HL-60 (cell line): ENCODE measurements at regions not wholly inside any gene's neighbourhood (a gene's known extent, or its start where the extent isn't known, plus 50 kb on each side); places are given as distances from the start of the nearest gene placed in this dataset.

ENCODE experiments used
- DNase-seq, 2 experiments: peaks; one replicate each; pipeline ENCODE4 v3.0.0-alpha.2; 2010 to 2020; ENCODE audit warnings: low read depth in 1 of 2, low spot score in 1 of 2
- H3K27ac ChIP-seq: fragments of 250-450 bp; sonication (Bioruptor Pico); replicated peaks from 2 replicates; pipeline ENCODE4 v1.5.1; 2020; ENCODE audit warnings: mild to moderate bottlenecking, moderate library complexity
- H3K27me3 ChIP-seq: fragments of 250-450 bp; sonication (Bioruptor Pico); 2 replicates; pipeline ENCODE4 v1.5.1; 2021; ENCODE audit warnings: mild to moderate bottlenecking, moderate library complexity; ENCODE audit not compliant: insufficient read depth, poor library complexity, severe bottlenecking
- H3K4me3 ChIP-seq: replicated peaks from 2 replicates; pipeline ENCODE4 v1.5.1; 2011; ENCODE audit warnings: mild to moderate bottlenecking, control low read depth, low read length; ENCODE audit not compliant: insufficient read depth
- GABPA ChIP-seq: IDR thresholded peaks from 2 replicates; pipeline ENCODE4 v1.6.1; 2012; ENCODE audit warnings: low read depth
- POLR2AphosphoS5 ChIP-seq: IDR thresholded peaks from 2 replicates; pipeline ENCODE4 v1.6.1; 2012; ENCODE audit warnings: low read depth
- SPI1 ChIP-seq: IDR thresholded peaks from 2 replicates; pipeline ENCODE4 v1.6.1; 2012; ENCODE audit warnings: low read depth, mild to moderate bottlenecking, borderline replicate concordance
- TF ChIP-seq, protein P1 (sequence below): IDR thresholded peaks from one replicate; pipeline ENCODE4 v1.5.1; 2011; ENCODE audit warnings: low read length, control low read depth, inconsistent platforms; ENCODE audit not compliant: insufficient read depth
- TF ChIP-seq, protein P2 (sequence below): IDR thresholded peaks from 2 replicates; pipeline ENCODE4 v1.6.1; 2012; ENCODE audit warnings: low read depth; ENCODE audit not compliant: insufficient replicate concordance

DNA sequence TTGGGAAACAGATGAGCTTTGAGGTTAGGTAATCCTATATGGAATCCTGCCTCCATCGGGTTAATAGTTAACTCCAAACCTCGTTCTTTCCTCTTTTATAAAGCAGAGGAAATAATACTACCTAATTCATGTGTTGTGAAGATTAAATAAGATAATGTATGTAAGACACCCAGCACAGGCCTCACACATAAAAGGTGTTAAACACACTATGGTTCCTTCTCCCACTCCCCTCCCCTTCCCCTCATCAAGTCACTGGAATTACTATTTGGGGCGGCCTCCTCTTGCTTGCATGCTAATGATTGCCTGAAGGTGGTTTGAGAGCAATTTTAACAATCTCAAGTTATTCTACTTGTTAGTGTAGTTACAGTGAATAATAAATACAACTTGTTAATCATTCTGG, 404.4 kb upstream of the RASGEF1B start:
- TF ChIP-seq POLR2AphosphoS5: no peak
- TF ChIP-seq, protein P1, sequence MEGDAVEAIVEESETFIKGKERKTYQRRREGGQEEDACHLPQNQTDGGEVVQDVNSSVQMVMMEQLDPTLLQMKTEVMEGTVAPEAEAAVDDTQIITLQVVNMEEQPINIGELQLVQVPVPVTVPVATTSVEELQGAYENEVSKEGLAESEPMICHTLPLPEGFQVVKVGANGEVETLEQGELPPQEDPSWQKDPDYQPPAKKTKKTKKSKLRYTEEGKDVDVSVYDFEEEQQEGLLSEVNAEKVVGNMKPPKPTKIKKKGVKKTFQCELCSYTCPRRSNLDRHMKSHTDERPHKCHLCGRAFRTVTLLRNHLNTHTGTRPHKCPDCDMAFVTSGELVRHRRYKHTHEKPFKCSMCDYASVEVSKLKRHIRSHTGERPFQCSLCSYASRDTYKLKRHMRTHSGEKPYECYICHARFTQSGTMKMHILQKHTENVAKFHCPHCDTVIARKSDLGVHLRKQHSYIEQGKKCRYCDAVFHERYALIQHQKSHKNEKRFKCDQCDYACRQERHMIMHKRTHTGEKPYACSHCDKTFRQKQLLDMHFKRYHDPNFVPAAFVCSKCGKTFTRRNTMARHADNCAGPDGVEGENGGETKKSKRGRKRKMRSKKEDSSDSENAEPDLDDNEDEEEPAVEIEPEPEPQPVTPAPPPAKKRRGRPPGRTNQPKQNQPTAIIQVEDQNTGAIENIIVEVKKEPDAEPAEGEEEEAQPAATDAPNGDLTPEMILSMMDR: no peak
- TF ChIP-seq SPI1: no peak
- TF ChIP-seq GABPA: no peak
- TF ChIP-seq, protein P2, sequence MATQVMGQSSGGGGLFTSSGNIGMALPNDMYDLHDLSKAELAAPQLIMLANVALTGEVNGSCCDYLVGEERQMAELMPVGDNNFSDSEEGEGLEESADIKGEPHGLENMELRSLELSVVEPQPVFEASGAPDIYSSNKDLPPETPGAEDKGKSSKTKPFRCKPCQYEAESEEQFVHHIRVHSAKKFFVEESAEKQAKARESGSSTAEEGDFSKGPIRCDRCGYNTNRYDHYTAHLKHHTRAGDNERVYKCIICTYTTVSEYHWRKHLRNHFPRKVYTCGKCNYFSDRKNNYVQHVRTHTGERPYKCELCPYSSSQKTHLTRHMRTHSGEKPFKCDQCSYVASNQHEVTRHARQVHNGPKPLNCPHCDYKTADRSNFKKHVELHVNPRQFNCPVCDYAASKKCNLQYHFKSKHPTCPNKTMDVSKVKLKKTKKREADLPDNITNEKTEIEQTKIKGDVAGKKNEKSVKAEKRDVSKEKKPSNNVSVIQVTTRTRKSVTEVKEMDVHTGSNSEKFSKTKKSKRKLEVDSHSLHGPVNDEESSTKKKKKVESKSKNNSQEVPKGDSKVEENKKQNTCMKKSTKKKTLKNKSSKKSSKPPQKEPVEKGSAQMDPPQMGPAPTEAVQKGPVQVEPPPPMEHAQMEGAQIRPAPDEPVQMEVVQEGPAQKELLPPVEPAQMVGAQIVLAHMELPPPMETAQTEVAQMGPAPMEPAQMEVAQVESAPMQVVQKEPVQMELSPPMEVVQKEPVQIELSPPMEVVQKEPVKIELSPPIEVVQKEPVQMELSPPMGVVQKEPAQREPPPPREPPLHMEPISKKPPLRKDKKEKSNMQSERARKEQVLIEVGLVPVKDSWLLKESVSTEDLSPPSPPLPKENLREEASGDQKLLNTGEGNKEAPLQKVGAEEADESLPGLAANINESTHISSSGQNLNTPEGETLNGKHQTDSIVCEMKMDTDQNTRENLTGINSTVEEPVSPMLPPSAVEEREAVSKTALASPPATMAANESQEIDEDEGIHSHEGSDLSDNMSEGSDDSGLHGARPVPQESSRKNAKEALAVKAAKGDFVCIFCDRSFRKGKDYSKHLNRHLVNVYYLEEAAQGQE: no peak
- no peaks in the 10 kb centered on the region for H3K27me3 ChIP-seq
- H3K4me3 ChIP-seq: no peak overlapping the region
- no peak overlapping the region for H3K27ac ChIP-seq
- DNase-seq: no peak

DNA sequence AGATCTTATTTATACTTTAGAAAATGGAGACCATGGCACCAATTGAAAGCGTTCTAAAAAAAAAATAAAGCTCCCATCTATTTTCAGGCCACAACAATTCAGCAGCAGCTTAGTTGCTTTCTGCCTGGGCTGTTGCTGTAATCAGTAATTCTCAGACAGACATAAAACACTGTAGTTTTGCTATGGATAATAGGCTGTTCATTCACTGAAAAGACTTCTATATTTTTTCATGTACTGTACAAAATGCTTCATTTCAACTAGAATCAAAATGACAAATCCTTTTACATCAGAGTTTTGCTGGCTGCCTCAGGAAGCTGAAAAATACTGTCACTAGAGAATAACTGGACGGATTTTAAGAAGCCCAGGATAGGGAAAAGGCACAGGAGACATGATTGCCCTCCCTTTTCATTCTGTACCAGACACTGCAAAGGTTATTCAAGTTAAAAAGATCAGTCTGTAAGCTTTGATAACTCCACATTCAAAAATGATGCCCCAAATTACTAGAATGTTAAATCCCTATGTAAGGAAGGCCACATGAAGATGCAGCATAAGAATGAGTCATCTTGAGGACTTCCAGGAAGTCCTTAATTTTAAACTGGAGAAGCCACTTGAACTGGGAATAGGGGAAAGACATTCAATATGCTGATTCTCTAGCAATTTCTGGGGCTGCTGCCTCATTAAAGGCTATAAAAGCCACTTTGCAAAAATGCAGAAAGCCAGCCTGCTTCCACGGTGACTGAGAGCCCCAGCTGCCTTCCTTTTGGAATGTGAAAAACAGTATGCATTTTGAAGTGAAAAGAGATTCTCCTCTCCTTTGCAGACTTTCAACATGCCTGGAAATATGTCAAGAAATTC, 403.2 kb upstream of the RASGEF1B start:
- TF ChIP-seq GABPA: no peak
- no peak for TF ChIP-seq SPI1
- TF ChIP-seq, protein P2: no peak
- TF ChIP-seq, protein P1: no peak
- TF ChIP-seq POLR2AphosphoS5: no peak

DNA sequence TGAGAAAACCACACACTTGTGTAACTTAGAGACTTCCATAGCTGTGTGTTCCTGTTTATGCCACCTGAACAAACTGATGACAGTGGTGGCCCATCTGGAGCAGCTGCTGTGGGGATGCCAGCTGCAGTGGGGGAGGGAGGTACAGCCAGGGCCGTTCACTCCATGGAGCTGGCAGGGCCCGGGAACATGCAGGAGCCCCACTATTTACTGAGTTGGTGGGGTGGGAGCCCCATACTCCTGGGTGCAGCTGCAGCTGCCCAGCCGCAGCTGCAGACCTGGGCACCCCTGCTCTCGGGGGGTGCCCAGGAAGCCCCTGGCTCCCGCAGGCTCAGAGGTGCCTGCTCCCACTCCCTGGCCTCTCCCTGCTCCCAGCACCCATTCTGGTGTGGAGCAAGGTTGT, 398.6 kb upstream of the RASGEF1B start:
- TF ChIP-seq, protein P1: no peak
- TF ChIP-seq, protein P2: no peak
- no peak for TF ChIP-seq SPI1
- no peak for TF ChIP-seq POLR2AphosphoS5
- TF ChIP-seq GABPA: no peak
- Histone ChIP-seq H3K27me3 (no peaks in the 10 kb centered on the region), H3K4me3 (no peak overlapping the region), H3K27ac (no peak overlapping the region)
- no peak for DNase-seq

More for the DNA sequence above, 403.2 kb upstream of the RASGEF1B start:
- Histone ChIP-seq H3K4me3 (no peak overlapping the region), H3K27ac (no peak overlapping the region), H3K27me3 (no peaks in the 10 kb centered on the region)
- DNase-seq: no peak
